22Rv1 (cell line): ENCODE measurements at regions not wholly inside any gene's neighbourhood (a gene's known extent, or its start where the extent isn't known, plus 50 kb on each side); places are given as distances from the start of the nearest gene placed in this dataset.

ENCODE experiments used
- CTCF ChIP-seq: fragments of 450-650 bp; IDR thresholded peaks from 2 replicates; pipeline ENCODE4 v1.5.1; 2017; ENCODE audit warnings: mild to moderate bottlenecking
- ZFX ChIP-seq: fragments of 450-650 bp; IDR thresholded peaks from 2 replicates; pipeline ENCODE4 v1.6.1; 2017; ENCODE audit warnings: antibody characterized with exemption, borderline replicate concordance

GRCh38 chr6:98530732-98531131, 303.6 kb upstream of the POU3F2 start:
- TF ChIP-seq CTCF, result no peak
- TF ChIP-seq ZFX, result no peak
